Skeletal muscle cell (primary cell): ENCODE measurements at regions not wholly inside any gene's neighbourhood (a gene's known extent, or its start where the extent isn't known, plus 50 kb on each side); places are given as distances from the start of the nearest gene placed in this dataset.
A peak's percentile ranks its signal among the peaks of the same experiment; 100 is the strongest.

Experiments used
- DNase-seq: peaks from one replicate; pipeline ENCODE4 v3.0.0-alpha.2; 2010; ENCODE audit warnings: low read depth
- H3K4me3 ChIP-seq: 2 replicates; pipeline ENCODE4 v1.5.1; 2011; ENCODE audit warnings: low read depth, mild to moderate bottlenecking, control low read depth, low read length, moderate library complexity

- no peak for DNase-seq
- no peak overlapping the region for H3K4me3 ChIP-seq
Observed at GRCh38 chr13:109874484-109875454, 88.4 kb upstream of the IRS2 start.

DNA sequence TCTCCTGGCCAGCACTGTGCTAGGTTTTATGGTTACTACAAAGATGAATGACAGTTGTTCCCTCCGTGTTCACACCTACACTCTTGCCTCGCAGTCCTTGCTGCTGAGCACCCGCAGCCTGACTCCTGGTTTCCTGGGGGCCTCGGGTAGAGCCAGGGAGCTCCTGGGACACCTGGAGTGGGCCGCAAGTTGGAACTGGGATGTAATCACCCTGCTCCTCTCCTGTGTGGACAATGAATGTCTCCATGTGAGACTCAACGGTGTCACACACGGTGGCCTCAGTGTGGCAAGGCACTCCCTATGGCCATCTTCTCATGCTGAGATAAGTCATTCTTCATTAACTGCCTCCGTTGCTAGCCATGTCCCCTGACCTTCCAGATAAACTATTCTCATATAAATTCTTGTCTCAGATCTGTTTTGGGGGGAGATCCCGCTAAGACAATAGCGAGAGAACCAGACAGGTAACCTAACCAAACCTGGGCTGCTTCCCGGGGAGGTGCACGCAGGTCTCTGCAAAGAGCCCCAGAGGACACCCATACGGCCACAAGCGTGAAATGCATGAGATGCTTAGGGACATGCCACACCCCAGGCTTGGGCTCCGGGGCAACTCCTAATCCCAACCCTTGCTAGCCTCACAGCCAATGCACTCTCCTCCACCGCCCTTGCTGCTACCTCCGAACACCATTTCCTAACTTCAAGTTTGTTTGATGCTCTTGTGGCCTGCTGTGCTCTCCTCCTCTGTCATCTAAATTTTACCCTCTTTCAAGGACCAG lies 87.2 kb upstream of the IRS2 start:
- no peak overlapping the region for H3K4me3 ChIP-seq
- no peak for DNase-seq

DNA sequence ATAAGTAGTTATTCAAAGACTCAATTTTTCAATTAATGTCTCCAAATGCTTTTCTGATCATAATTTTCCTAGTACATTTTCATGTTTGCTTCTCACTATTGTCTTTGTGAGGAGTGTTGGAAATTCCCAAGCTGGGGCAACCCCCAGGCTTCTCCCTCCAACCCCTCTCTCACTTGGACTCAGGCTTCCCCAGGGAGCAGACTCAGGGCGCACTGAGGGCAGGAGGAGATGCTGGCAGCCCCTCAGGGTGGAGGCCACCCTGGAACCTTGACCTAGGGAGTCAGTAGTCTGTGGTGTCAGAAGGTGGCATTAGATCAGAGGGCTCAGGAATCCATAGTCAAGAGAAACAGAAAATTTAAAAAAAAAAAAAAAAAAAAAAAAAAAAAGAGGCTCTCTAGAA lies 86.5 kb upstream of the IRS2 start:
- H3K4me3 ChIP-seq: no peak overlapping the region
- no peak for DNase-seq

DNA sequence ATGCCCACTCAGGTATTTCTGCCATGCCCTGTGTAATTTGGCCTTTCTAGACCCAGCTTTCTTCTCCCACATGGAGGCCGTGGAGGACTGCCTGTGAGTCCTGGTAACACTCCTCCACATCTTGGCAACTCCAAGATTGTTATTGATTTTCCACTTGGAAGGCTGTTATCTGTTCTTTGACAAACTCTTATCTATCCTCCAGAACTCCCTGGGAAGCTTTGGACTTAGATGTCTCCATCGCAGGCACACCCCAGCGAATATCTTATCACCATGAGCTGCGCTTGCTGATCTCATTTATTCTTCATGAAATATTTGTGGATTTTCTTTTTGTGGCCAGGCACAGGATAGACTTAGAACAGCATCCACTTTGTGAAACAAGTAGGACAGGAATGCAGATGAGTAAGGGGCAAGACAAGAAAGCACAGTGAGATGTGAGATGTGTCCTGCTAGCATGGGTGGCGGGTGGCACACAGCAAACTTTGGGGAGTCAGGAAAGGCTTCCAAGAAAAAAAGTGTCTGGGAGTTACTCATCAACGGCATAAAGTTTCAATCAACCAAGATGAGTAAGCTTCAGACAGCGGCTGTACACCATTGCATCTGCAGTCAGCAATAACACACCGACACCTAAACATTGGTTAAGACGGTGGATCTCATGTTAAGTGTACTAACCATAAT lies 84.5 kb upstream of the IRS2 start:
- DNase-seq: no peak
- H3K4me3 ChIP-seq: no peak overlapping the region

DNA sequence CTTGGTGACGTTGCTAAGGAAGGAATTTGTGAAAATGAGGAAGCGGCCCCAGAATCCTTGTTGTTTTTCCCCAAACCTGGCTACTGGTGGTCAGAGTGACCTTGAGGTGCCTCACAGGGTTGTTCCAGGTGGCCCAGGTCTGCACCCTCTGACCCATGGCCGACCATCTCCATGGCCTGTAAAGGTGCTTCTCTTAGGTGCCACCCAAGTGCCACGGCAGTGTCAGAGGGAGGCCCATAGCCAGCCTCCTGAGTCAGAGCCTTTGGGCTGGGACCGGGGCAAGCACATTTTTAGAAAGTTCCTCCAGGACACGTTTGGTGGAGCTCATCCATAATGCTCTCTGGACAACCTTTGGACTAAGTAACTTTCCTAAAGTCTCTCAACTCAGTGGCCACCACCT lies 83.9 kb upstream of the IRS2 start:
- no peak overlapping the region for H3K4me3 ChIP-seq

GRCh38 chr13:109869312-109870237 lies 83.2 kb upstream of the IRS2 start:
- H3K4me3 ChIP-seq: peak overlapping the region; percentile 19
- DNase-seq: peak; percentile 39

More for the DNA sequence above, 83.9 kb upstream of the IRS2 start:
- DNase-seq: no peak

DNA sequence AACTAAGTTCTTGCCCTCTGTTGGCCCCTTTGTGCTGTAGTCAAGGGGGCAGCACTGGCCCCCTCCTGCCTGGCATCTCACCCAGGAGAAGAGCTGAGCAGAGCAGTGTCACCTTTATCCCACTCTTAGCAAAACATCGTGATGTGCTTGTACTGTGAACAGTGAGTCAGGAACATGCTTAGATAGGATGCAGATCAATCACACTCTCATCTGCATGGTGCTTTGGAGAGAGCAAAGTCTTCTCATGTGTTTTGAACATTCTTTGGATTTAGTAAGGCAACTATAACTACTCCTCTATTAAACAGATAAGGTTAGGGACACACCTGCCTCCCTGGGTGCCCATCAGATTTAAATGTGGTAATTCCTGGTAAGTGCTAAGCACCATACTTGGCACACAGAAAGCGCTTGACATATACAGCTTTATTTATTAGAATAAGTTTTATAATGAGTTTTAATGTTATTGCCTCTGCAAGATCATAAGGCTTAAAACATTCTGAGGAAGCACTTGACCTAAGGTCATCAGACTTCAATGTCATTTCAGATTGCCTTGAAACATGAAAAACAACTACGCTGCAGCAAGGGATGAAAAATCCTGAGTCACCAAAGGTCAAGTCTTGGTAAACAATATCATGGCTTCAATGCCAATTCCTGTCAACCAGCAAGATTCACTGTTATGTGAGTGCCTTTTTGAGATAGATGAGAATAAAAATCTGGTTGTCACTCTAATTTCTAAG lies 82.4 kb upstream of the IRS2 start:
- DNase-seq: no peak
- H3K4me3 ChIP-seq: no peak overlapping the region

- no peak for DNase-seq
- no peak overlapping the region for H3K4me3 ChIP-seq
Observed at GRCh38 chr13:109867766-109868165, 81.4 kb upstream of the IRS2 start.

DNA sequence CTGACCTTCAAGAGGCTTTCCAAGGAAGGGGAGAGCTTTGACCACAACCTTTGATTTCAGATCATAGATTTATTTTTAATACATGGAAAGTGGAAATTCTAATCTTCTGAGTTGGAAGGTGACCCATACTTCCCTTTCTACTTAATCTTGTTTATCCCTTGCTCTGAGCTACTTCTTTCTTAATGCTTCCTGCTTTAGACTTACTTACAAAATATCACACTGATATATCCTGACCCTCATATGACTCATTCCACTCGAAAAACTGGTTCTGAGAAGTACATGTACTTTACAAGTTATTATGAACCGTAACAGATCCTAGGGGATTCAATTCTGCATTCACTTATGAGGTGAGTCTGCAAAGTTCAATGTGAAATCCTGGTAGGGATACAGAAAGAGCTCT lies 76.2 kb upstream of the IRS2 start:
- no peak overlapping the region for H3K4me3 ChIP-seq
- DNase-seq: peak; percentile 57

GRCh38 chr13:109859898-109860297 lies 73.5 kb upstream of the IRS2 start:
- H3K4me3 ChIP-seq: no peak overlapping the region
- no peak for DNase-seq

GRCh38 chr13:109859216-109859835 lies 72.9 kb upstream of the IRS2 start:
- DNase-seq: no peak
- H3K4me3 ChIP-seq: no peak overlapping the region

DNA sequence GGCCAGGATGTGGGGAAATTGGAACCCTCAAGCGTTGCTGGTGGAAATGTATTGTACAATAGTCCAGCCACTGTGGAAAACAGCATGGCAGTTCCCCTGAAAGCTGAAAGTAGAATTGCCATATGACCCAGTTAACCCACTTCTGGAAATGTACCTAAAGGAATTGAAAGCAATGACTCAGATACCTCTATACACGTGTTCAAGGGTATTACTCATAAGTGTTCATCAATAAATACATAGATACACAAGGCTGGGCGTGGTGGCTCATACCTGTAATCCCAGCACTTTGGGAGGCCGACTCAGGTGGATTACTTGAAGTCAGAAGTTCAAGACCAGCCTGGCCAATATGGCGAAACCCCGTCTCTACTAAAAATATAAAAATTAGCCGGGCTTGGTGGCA lies 71.9 kb upstream of the IRS2 start:
- DNase-seq: no peak
- no peak overlapping the region for H3K4me3 ChIP-seq

DNA sequence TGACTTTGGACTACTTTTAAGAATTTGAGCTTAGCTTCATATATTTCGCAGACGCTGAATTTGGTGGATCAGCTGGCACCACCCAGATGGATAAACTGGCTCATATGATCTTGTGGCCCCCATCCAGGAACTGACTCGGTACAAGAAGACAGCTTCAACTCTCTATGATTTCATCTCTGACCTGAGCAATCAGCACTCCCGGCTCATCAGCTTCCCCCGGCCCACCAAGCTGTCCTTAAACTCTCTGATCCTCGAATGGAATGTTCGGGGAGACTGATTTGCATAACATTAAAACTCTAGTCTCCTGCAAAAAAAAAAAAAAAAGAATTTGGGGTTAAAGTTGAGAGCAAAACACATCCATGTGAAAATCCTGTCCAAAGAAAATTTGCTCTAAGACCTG lies 71.4 kb upstream of the IRS2 start:
- no peak for DNase-seq
- H3K4me3 ChIP-seq: no peak overlapping the region

DNA sequence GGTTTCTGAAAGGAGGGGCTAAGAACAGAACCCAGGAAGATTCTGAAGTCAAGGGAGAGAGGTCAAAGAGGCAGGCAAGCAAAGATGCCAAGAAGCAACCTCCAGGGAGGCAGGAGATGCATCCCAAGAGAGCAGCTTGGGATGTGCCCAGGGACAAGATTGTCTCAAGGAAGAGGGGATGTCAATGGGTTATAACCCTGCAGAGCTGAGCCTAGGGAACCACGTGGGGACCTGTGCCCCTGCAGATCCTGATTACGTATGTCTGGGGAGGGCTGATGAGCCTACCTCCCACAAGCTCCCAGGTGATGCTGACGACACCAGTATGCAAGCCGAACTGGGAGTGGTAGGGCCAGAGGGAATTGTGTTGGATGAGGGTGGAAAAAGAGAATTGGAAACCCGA lies 70.9 kb upstream of the IRS2 start:
- DNase-seq: no peak
- H3K4me3 ChIP-seq: no peak overlapping the region

DNA sequence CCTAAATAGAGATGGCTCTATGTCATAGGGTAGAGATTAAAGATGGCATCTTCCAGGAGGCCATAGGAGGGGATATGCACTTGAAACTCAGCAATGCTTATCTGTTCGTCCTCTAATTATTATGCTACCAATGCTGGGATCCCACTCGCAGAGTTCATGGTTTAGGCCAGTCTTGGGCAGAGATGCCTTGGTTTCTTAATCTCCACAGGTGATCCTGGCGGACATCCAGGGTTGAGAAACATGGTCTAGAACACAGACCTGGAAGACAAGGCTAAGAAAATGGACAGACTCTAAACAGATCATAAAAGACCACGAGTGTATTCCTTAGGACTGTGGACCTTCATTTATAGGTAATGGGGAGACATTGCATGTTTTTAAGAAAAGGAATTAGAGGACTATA lies 70.0 kb upstream of the IRS2 start:
- no peak for DNase-seq
- H3K4me3 ChIP-seq: no peak overlapping the region

DNA sequence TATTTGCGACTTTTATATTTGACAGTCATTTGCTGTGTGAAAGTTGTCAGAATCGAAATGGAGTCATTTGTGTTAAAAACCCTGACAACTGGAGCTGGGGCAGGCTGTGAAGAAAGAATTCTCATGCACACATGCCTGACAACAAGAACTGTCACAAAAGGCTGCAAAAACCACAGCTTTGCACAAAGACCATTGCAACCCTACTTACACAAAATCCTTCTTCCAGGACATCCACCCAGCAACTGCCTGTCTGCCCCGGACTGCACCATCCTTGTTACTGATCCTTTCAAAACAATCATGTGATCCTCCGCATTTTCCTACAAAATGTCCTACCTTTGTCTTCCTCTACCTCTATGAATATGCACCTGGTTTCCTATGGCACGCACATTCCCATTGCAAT lies 66.8 kb upstream of the IRS2 start:
- H3K4me3 ChIP-seq: no peak overlapping the region
- no peak for DNase-seq

DNA sequence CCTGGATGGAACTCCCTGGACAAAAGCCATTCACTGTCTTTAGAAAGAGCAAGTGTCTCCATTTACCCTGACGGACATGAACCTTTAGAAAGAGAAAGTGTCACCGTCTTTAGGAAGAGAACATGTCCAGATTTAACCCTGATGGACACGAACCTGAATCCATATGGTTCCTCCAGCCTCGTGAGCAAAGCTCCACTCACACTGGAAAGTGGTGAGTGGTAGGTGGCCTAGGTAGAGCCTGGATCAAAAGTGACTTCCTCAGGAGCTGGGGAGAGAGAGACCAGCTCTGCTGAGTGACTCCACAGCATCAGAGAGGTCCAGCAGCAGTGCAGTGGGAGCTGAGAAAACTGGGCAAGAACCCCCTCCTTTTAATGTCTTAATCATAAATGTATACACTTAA lies 59.8 kb upstream of the IRS2 start:
- H3K4me3 ChIP-seq: no peak overlapping the region
- DNase-seq: no peak

DNA sequence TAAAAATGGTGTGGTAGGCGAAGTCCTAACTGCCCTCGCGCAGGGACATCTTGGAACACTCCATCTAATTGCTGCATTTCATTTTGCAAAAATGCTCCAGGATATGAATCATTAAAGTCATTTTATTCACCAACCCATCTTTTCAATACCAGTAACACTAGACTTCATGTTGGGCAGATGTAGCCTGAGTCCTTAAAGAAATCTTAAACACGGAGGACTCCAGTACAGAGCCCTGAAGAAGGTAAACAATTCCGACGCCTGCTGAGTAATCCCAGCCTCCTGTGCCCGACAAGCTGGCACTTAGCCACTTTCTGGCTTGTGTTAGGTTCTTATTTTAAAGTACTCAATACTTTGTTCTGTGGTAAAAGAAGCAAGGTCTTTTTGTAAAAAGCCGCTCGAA lies 58.0 kb upstream of the IRS2 start:
- DNase-seq: peak; percentile 30
- no peak overlapping the region for H3K4me3 ChIP-seq
